PC-3 (cell line): ENCODE measurements at regions not wholly inside any gene's neighbourhood (a gene's known extent, or its start where the extent isn't known, plus 50 kb on each side); places are given as distances from the start of the nearest gene placed in this dataset.

Source experiments
- ATAC-seq: fragments of 200-7000 bp; cut with Tn5 transposase; 2 replicates; pipeline ENCODE4 v1.9.1; 2020; ENCODE audit warnings: mild to moderate bottlenecking, moderate library complexity
- BruUV-seq: library from RNA; stranded (reverse); fragments of 400-500 nt; replicated peaks from 2 replicates; lab custom pipeline; 2021; lab: Mats Ljungman, UMichigan
- CTCF ChIA-PET: fragments of 300-600 bp; sonication (Branson Sonifier 250); formaldehyde crosslinking; loops from one replicate; lab custom pipeline; 2022; ENCODE audit warnings: antibody characterized with exemption; lab: Charles Lee
- POLR2A ChIA-PET: fragments of 300-600 bp; sonication (Branson Sonifier 250); formaldehyde crosslinking; loops from one replicate; lab custom pipeline; 2022; ENCODE audit warnings: antibody characterized with exemption; ENCODE audit not compliant: unreplicated experiment; lab: Charles Lee
- DNase-seq: peaks from one replicate; pipeline ENCODE4 v3.0.0-alpha.2; 2015
- H2AFZ ChIP-seq: fragments of 300-600 bp; sonication (generic); 2 replicates; pipeline ENCODE4 v1.6.0; 2016; ENCODE audit warnings: antibody characterized with exemption, low read length
- H3F3A ChIP-seq: fragments of 300-600 bp; sonication (generic); one replicate; pipeline ENCODE4 v1.6.0; 2017; ENCODE audit warnings: antibody characterized with exemption, low read length, control low read depth, mild to moderate bottlenecking; ENCODE audit not compliant: unreplicated experiment
- H3K27ac ChIP-seq: fragments of 300-600 bp; sonication (generic); 2 replicates; pipeline ENCODE4 v1.5.1; 2016; ENCODE audit warnings: mild to moderate bottlenecking, low read length
- H3K27me3 ChIP-seq: fragments of 300-600 bp; sonication (generic); 2 replicates; pipeline ENCODE4 v1.6.1; 2016; ENCODE audit warnings: low read length, mixed read lengths
- H3K36me3 ChIP-seq: fragments of 300-600 bp; sonication (generic); 2 replicates; pipeline ENCODE4 v1.6.1; 2016; ENCODE audit warnings: low read depth, mixed run types, low read length, mixed read lengths
- H3K4me1 ChIP-seq: fragments of 300-600 bp; sonication (generic); 2 replicates; pipeline ENCODE4 v1.5.1; 2016; ENCODE audit warnings: low read length; ENCODE audit not compliant: insufficient read depth
- H3K4me2 ChIP-seq: fragments of 300-600 bp; sonication (generic); 2 replicates; pipeline ENCODE4 v1.6.0; 2016; ENCODE audit warnings: low read length
- H3K4me3 ChIP-seq: fragments of 300-600 bp; sonication (generic); 2 replicates; pipeline ENCODE4 v1.5.1; 2016; ENCODE audit warnings: mild to moderate bottlenecking, low read length, mixed read lengths
- H3K79me2 ChIP-seq: fragments of 300-600 bp; sonication (generic); 2 replicates; pipeline ENCODE4 v1.6.1; 2017; ENCODE audit warnings: low read length, mixed read lengths
- H3K9ac ChIP-seq: fragments of 300-600 bp; sonication (generic); 2 replicates; pipeline ENCODE4 v1.6.0; 2016; ENCODE audit warnings: mild to moderate bottlenecking, low read length
- H3K9me2 ChIP-seq: fragments of 300-600 bp; sonication (generic); replicated peaks from 2 replicates; pipeline ENCODE4 v1.6.1; 2016; ENCODE audit warnings: mixed run types, low read length, mixed read lengths
- H3K9me3 ChIP-seq: fragments of 300-600 bp; sonication (generic); 2 replicates; pipeline ENCODE4 v1.6.1; 2016; ENCODE audit warnings: low read length, mixed read lengths
- H4K20me1 ChIP-seq: fragments of 300-600 bp; sonication (generic); 2 replicates; pipeline ENCODE4 v1.6.1; 2016; ENCODE audit warnings: low read length, mixed read lengths
- CTCF ChIP-seq: fragments of 300-600 bp; sonication (generic); conservative IDR thresholded peaks from 2 replicates; pipeline ENCODE4 v1.5.1; 2017; ENCODE audit warnings: antibody characterized with exemption, low read depth, mild to moderate bottlenecking, low read length
- EZH2 ChIP-seq: fragments of 300-600 bp; sonication (generic); IDR thresholded peaks from one replicate; pipeline ENCODE4 v1.6.1; 2017; ENCODE audit warnings: antibody characterized with exemption, mild to moderate bottlenecking, low read length; ENCODE audit not compliant: unreplicated experiment
- EZH2phosphoT487 ChIP-seq: fragments of 300-600 bp; sonication (generic); IDR thresholded peaks from 2 replicates; pipeline ENCODE4 v1.6.1; 2018; ENCODE audit warnings: mild to moderate bottlenecking, antibody characterized with exemption, low read length, borderline replicate concordance
- intact Hi-C: fragments of 100-400 bp; cut with micrococcal nuclease; formaldehyde crosslinking; loops from 2 replicates; pipeline ENCODE4 v1.9.0; 2023

- DNase-seq (no peak), ATAC-seq (no peak)
- TF ChIP-seq EZH2 (no peak), CTCF (no peak), EZH2phosphoT487 (no peak)
- Histone ChIP-seq H3F3A (no peaks in the 10 kb centered on the region), H3K36me3 (no peaks in the 10 kb centered on the region), H2AFZ (no peak overlapping the region), H3K4me3 (no peak overlapping the region), H3K79me2 (no peaks in the 10 kb centered on the region), H3K9me3 (no peaks in the 10 kb centered on the region), H3K9ac (no peak overlapping the region), H3K4me2 (no peak overlapping the region), H3K27ac (no peak overlapping the region), H4K20me1 (no peaks in the 10 kb centered on the region), H3K27me3 (no peaks in the 10 kb centered on the region), H3K4me1 (no peaks in the 10 kb centered on the region), H3K9me2 (no peaks in the 10 kb centered on the region)
- ChIA-PET POLR2A (no interaction called here), CTCF (no interaction called here)
- BruUV-seq: no TSS peak
- intact Hi-C loops: no loop called here
Observed at GRCh38 chr10:57952741-57953140, 315.0 kb downstream of the IPMK start.

- POLR2A ChIA-PET: no interaction called here
- H3K4me3 ChIP-seq: no peak overlapping the region
- no peaks in the 10 kb centered on the region for H3K36me3 ChIP-seq
- no peak overlapping the region for H2AFZ ChIP-seq
- ATAC-seq (no peak), DNase-seq (no peak)
- CTCF ChIA-PET: no interaction called here
- TF ChIP-seq CTCF: no peak
- no peak for TF ChIP-seq EZH2phosphoT487
- TF ChIP-seq EZH2: no peak
- H3F3A ChIP-seq: no peaks in the 10 kb centered on the region
- no peaks in the 10 kb centered on the region for H3K9me3 ChIP-seq
- no peak overlapping the region for H3K9ac ChIP-seq
- no peaks in the 10 kb centered on the region for H3K4me1 ChIP-seq
- no peaks in the 10 kb centered on the region for H3K27me3 ChIP-seq
- no TSS peak for BruUV-seq
- no peaks in the 10 kb centered on the region for H3K79me2 ChIP-seq
- H4K20me1 ChIP-seq: no peaks in the 10 kb centered on the region
- H3K9me2 ChIP-seq: no peaks in the 10 kb centered on the region
- no peak overlapping the region for H3K27ac ChIP-seq
- intact Hi-C loops: no loop called here
- no peak overlapping the region for H3K4me2 ChIP-seq
Observed at GRCh38 chr10:57950442-57950974, 317.2 kb downstream of the IPMK start.

- no peaks in the 10 kb centered on the region for H3K4me1 ChIP-seq
- H3K27me3 ChIP-seq: no peaks in the 10 kb centered on the region
- TF ChIP-seq EZH2phosphoT487 (no peak), CTCF (no peak), EZH2 (no peak)
- H3K9me3 ChIP-seq: no peaks in the 10 kb centered on the region
- CTCF ChIA-PET: no interaction called here
- BruUV-seq: no TSS peak
- H4K20me1 ChIP-seq: no peaks in the 10 kb centered on the region
- H3K36me3 ChIP-seq: no peaks in the 10 kb centered on the region
- POLR2A ChIA-PET: no interaction called here
- no peak overlapping the region for H3K27ac ChIP-seq
- H3K9me2 ChIP-seq: no peaks in the 10 kb centered on the region
- H3K4me2 ChIP-seq: no peak overlapping the region
- intact Hi-C loops: no loop called here
- no peaks in the 10 kb centered on the region for H3K79me2 ChIP-seq
- no peak overlapping the region for H2AFZ ChIP-seq
- no peaks in the 10 kb centered on the region for H3F3A ChIP-seq
- no peak for ATAC-seq
- H3K4me3 ChIP-seq: no peak overlapping the region
- H3K9ac ChIP-seq: no peak overlapping the region
- no peak for DNase-seq
Observed at GRCh38 chr10:57948796-57949195, 318.9 kb downstream of the IPMK start.
